ENCODE measurements at regions not wholly inside any gene's neighbourhood (a gene's known extent, or its start where the extent isn't known, plus 50 kb on each side); places are given as distances from the start of the nearest gene placed in this dataset.

GRCh38 chr2:235334179-235334578 is 159.7 kb upstream of the AGAP1 start:
- DNase-seq (ENCODE audit: low read depth in 3 of 3, low spot score in 2 of 3): no peak

GRCh38 chr2:235343156-235343774 is 150.6 kb upstream of the AGAP1 start:
- no peak for DNase-seq (ENCODE audit: low read depth in 3 of 3, low spot score in 2 of 3)

GRCh38 chr2:235343869-235344268 is 150.0 kb upstream of the AGAP1 start:
- DNase-seq (ENCODE audit: low read depth in 3 of 3, low spot score in 2 of 3): no peak

DNA sequence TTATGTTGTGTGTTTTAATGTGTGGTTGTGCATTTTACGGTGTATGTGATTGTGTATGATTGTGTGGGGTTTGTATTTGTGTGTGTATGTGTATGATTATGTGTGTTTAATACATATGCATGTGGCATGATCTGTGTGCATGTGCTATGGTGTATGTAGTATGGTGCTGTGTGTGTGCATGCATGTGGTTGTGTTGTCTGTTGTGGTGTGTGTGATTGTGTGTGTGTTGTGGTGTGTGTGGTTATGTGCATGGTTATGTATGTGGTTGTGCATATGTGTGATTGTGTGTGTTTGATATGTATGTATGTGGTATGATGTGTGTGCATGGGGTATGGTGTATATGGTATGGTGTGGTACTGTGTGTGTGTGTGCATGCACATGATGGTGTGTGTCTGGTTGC is 148.1 kb upstream of the AGAP1 start:
- DNase-seq (ENCODE audit: low read depth in 3 of 3, low spot score in 2 of 3): no peak

- DNase-seq (ENCODE audit: low read depth in 3 of 3, low spot score in 2 of 3): no peak
Observed at GRCh38 chr2:235347691-235348090, 146.2 kb upstream of the AGAP1 start.

DNA sequence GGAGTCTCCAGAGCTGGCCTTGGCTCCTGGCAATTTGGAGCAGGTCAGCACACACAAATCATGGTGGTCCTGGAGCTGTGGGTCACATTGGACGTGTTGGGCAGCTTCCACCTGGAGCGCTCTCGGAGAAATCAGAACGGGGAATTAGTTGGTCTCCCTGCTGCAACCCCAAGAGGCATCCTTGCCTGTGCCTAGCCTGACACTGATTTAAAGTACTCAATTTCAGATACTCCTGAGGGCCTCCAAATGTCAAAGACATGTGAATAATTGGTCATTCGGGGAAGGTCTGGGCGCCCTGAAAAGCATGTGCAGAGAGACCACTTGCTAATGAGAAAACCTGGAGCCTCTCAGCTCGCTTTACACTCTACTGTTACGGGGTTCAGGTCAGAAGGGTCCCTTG is 145.5 kb upstream of the AGAP1 start:
- DNase-seq (ENCODE audit: low read depth in 3 of 3, low spot score in 2 of 3): no peak

DNA sequence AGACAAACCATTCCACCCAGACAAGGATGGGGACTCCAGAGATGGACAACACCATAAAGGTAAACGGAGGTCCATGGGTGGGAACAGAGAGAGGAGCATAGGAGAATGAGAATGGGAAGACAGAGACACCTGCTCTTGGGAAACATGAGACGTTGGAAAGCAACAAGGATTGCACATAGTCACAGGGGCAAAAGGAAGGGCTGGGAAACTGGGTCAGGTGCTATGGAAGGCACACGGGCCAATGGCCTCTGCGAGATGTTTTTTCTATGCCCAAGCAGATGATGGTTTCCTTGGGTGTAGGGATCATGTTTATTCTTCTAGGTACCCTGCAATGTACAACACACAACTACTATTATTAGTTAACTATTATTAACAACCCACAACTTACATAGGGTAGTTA is 143.6 kb upstream of the AGAP1 start:
- DNase-seq (ENCODE audit: low read depth in 3 of 3, low spot score in 2 of 3): no peak

- DNase-seq (ENCODE audit: low read depth in 3 of 3, low spot score in 2 of 3): no peak
Observed at GRCh38 chr2:235352541-235352940, 141.3 kb upstream of the AGAP1 start.

GRCh38 chr2:235357881-235358280 is 136.0 kb upstream of the AGAP1 start:
- DNase-seq (ENCODE audit: low read depth in 3 of 3, low spot score in 2 of 3): no peak

DNA sequence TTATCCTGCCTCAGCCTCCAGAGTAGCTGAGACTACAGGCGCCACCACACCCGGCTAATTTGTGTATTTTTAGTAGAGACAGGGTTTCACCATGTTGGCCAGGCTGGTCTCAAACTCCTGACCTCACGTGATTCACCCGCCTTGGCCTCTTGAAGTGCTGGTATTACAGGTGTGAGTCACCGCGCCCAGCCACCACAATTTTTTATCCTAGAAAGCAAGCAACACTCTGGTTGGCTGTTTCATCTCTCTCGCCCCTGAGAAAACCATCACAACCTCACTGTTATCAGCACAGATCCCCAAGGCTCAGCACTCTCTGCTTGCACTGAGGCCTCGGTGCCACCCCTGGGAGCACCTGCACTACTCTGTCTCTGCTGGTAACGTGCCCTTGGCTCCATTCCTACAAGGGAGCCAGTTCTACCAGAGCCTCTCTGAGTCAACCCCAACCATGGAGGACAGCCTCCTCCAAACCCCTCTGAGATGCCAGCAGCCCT is 134.8 kb upstream of the AGAP1 start:
- DNase-seq (ENCODE audit: low read depth in 3 of 3, low spot score in 2 of 3): no peak

- DNase-seq (ENCODE audit: low read depth in 3 of 3, low spot score in 2 of 3): no peak
Observed at GRCh38 chr2:235360446-235360845, 133.4 kb upstream of the AGAP1 start.

DNA sequence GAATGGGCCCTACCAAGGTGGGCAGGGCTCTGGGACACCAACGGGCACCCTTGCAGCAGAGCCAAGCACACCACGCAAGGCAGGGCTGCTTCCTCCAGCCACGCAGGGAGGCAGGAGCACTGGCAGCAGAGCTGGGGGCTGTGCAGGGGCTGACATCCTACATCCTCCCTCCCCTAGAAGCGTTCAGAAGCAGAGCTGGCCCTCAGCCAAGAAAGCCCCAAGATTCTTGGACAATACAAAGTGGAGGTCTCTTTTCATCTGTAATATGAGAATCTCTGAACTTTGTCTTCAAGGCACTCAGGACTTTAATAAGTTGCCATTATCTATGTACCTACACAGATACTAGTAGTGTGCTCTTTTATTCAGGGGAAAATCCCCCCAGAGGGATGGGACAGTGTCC is 128.1 kb upstream of the AGAP1 start:
- DNase-seq (ENCODE audit: low read depth in 3 of 3, low spot score in 2 of 3): no peak

- no peak for DNase-seq (ENCODE audit: low read depth in 3 of 3, low spot score in 2 of 3)
Observed at GRCh38 chr2:235366390-235366789, 127.5 kb upstream of the AGAP1 start.

- no peak for DNase-seq (ENCODE audit: low read depth in 3 of 3, low spot score in 2 of 3)
Observed at GRCh38 chr2:235366807-235367206, 127.0 kb upstream of the AGAP1 start.

GRCh38 chr2:235371018-235371417 is 122.8 kb upstream of the AGAP1 start:
- no peak for DNase-seq (ENCODE audit: low read depth in 3 of 3, low spot score in 2 of 3)

GRCh38 chr2:235373171-235373570 is 120.7 kb upstream of the AGAP1 start:
- no peak for DNase-seq (ENCODE audit: low read depth in 3 of 3, low spot score in 2 of 3)

DNA sequence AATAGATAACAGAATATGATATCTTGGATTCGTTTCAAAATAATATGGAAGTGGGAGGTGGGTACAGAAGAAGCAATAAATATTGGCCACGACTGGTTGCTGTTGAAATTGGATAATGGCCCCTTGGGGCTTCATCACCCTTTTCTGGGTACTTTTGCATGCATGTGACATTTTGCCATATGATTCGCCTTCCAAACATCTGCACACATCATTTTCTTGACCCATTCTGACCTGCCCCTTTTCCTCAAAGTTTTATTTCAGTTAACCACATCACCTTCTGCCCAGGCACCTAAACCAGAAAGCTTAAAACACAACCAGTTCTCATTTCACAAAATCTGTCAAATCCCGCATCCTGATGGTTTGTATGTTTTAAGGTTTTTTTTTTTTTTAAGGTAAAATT is 116.7 kb upstream of the AGAP1 start:
- no peak for DNase-seq (ENCODE audit: low read depth in 3 of 3, low spot score in 2 of 3)

GRCh38 chr2:235378246-235378645 is 115.6 kb upstream of the AGAP1 start:
- no peak for DNase-seq (ENCODE audit: low read depth in 3 of 3, low spot score in 2 of 3)

DNA sequence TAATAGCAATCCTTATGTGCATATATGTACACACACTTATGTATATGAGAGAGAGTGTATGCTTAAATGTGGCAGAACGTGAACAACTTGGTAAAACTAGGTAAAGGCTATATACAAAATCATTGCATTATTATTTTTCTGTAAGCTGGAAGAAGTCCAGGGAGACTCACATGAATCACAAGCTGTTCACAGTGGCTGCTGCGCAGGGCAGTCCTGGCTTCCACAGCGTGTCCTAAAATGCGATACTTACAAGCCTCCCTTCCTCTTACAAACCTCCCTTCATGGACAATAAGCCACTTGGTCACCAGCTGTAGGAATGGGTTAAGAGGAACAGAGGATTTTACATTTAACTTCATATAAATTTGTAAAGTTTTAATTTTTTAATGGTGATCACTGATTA is 114.9 kb upstream of the AGAP1 start:
- DNase-seq (ENCODE audit: low read depth in 3 of 3, low spot score in 2 of 3): no peak

GRCh38 chr2:235381261-235381912 is 112.5 kb upstream of the AGAP1 start:
- no peak for DNase-seq (ENCODE audit: low read depth in 3 of 3, low spot score in 2 of 3)

DNA sequence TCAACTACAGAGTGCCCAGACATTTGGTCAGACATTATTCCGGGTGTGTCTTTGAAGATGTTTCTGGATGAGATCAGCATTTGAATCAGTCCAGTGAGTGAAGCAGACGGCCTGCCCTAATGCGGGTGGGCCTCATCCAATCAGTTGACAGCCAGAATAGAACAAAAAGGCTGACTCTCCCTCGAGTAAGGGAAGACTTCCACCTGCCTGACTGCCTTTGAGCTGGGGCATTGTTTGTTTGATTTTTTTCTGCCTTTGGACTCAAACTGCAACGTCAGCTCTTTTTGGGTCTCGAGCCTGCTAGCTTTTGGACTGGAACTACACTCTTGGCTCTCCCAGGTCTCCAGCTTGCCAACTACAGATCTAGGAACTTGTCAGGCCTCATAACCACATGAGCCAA is 111.7 kb upstream of the AGAP1 start:
- DNase-seq (ENCODE audit: low read depth in 3 of 3, low spot score in 2 of 3): no peak

DNA sequence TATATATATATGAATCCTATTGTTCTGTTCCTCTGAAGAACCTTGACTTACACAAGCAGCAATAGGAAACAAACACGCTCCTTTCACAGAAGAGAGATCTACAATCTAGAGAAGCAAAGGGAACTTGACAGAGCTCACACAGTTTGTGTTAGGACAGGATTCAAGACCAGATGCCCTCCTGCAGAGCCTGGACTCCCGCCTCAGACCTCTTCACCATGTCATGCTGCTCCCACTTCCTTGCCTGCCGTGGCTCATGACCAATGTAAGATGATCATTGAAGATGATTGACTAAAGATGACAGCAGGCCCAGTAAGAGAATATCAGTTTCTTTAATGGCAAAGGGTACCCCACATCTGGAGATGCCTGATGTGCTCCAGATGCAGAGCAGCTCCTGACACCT is 111.2 kb upstream of the AGAP1 start:
- no peak for DNase-seq (ENCODE audit: low read depth in 3 of 3, low spot score in 2 of 3)

Measured in right renal cortex interstitium (tissue), 3 donors.